Inferior parietal cortex (tissue), 1 donor: ENCODE measurements at regions not wholly inside any gene's neighbourhood (a gene's known extent, or its start where the extent isn't known, plus 50 kb on each side); places are given as distances from the start of the nearest gene placed in this dataset.
"Not testable (repeated sequence)": the region's sequence is repeated elsewhere in the genome, so short reads cannot be mapped to it uniquely, and the experiment has no call there.

Source experiments
- DNase-seq: peaks from one replicate; pipeline ENCODE4 v3.0.0-alpha.2; 2016; ENCODE audit errors: extremely low spot score

DNA sequence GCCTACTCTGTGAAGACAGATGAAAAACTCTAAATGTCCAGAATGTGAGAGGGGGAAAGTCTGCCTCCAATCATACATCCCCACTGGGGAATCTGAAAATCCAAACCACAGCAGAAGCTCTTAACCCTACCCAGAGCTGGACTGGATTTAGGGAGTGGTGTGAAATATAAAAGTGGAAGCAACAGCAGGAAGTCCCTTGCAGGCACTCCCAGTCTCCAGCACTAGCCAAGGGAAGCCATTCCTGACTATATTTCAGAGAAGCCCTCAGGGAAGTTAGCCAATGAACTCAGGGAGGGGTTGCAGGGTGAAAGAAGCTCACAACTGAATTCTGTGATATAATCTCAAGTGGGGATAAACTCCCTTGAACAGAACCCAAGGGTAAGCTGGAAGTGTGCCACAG, 51.5 kb downstream of the CRPPA start:
- no peak for DNase-seq

DNA sequence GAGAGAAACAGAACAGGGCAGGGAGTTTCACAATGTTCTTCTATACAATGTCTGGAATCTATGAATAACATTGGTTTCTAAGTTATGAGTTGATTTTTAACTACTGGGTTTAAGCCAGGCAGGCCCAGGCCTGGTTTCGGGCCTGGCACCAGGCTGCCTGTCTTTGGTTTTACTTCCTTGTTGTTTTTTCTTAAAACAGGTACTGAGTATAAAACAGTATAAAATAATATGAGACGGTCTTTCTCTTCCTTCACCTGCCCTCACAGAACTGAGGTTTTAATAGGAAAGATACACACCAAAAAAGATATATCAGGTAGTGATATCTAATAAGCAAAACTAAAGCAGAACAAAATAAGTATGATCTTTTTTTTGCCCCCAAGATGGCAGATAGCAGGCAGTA, 52.0 kb downstream of the CRPPA start:
- DNase-seq: not testable (repeated sequence)

GRCh38 chr7:16368885-16369284, 52.5 kb downstream of the CRPPA start:
- DNase-seq: no peak

GRCh38 chr7:16367115-16367514, 54.2 kb downstream of the CRPPA start:
- DNase-seq: no peak

DNA sequence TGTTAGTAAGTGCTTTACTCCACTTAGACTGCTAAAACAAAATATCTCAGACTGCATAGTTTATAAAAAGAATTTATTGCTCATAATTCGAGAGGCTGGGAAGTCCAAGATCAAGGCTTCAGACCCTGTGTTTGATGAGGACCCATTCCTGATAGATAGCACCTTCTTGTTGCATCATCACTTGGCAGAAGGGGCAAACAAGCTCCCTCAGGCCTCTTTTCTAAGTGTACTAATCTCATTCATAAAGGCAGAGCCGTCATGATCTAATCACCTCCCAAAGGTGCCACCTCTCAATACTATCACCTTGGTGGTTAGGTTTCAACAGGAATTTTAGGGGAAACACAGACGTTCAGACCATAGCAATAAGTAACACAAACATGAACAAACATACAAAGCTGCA, 55.4 kb downstream of the CRPPA start:
- DNase-seq: no peak

DNA sequence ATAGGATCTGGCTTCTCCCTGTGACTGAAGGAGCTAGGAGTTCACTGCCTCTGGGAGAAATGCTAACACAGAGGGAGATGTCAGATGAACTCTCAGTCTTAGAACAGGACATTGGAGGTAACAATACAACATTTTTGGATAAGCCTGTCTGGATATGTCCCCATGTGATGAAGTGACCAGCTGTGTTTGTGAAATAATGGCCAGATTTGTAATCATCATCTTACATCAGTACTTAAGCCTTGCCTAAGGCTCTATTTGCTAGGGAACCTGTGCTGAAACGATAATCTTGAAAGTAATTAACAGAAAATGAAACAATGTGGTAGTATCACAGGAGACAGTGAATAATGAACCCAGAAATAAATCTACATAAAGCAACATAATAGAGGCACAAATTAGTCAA, 56.2 kb downstream of the CRPPA start:
- no peak for DNase-seq

- no peak for DNase-seq
These were observed 62.1 kb downstream of the CRPPA start for GRCh38 chr7:16359216-16359615.

DNA sequence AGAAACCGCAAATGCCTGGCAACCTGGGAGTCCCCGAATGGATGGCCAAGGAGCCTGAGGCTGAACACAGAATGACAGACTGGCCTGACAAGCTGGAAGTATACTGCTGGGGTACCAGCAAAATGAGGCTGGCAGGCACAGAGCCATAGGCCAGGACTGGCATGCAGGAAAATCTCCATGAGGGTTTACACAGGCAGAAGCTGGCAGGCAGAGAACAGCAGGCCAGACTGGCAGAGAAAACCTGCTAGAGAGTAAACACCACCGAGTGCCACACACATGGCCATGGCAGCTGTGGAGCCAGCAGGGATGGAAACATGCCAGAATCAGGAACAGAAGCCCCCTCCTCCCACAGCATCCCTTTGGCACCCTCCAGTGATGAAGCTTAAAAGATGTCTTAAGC, 63.4 kb downstream of the CRPPA start:
- DNase-seq: no peak

DNA sequence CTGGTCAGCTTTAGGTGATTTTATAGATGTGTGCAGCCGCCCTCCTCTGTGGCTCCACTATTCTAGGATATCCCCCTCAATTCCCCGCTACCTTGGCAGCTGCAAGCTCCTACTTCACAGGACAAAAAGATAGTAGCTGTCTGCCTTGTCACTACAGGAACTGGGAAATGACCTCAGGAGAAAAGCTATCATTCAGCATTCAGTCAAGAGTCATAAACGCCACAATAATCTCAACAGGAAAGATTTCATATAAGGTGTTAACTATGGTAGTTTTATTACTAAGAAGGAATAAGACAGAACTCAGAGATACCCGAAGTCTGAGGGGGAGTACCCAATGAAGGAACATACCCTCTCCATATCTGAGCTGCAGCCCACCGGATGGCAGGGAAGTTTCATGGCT, 63.9 kb downstream of the CRPPA start:
- DNase-seq: no peak

DNA sequence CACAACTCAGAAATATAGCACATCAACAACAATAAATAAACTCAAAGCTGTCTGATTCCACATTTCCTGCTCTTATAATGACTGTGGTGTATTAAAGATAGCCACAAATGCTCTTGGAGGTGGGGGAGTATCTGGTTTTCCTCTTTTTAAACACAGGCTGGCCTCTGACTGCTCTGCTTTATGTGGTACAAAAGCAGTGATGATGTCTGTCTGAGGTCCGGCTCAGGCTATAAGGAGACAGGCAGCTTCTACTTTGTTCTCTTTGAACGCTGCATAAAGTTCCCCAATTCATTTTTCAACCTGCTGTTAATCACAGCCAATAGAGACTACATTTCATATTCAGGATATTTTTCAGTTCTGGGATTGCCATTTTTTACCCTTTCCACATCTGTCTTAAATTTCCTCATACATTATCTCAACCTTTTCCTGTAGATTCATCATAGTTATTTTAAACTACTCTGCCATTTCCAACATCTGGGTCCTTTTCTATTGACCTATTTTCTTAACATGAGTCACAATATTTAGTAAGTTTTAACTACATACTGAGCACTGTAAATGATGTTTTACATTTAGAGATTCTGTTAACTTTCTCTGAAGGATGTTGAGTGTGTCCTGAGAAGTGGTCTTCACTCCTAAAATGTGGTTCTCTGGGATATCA, 64.9 kb downstream of the CRPPA start:
- no peak for DNase-seq

DNA sequence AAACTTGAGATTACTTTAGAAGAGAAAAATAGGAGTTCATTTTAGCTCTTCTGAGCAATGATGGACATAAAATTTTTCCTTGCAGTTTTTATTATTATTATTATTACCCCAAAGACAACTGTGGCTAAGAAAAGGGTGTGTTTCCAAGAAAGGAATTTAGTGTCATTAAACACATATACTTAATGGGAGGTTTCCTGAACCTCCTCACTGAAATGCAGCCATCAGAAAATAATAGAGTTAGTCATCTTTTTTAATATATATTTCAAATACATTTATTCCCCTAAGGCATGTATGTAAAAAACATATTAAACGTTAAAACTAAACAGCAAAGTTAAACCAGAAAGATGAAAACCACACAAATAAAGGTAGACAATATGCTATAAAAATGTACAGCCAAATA, 66.8 kb downstream of the CRPPA start:
- DNase-seq: no peak

- DNase-seq: no peak
These were observed 68.1 kb downstream of the CRPPA start for GRCh38 chr7:16353226-16353625.

- DNase-seq: no peak
These were observed 70.7 kb downstream of the CRPPA start for GRCh38 chr7:16350634-16351033.

GRCh38 chr7:16348251-16348650, 73.1 kb downstream of the CRPPA start:
- no peak for DNase-seq

DNA sequence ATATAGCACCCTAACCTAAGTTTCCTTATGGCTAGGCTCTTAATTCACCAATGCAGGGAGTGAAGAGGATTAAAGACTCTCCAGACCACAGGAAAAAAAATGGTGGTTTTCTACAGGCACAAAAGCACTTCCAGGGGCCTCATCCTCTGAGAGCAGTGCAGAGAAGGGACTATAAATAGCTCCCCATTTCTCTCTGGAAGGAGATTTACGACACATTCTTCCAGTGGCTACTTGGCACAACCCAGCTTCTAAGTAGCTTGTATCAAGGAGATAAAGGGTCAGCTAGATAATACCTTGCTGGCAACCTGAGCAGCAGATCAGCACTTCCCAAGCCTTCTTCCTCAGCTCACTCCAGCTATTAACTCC, 73.5 kb downstream of the CRPPA start:
- no peak for DNase-seq

DNA sequence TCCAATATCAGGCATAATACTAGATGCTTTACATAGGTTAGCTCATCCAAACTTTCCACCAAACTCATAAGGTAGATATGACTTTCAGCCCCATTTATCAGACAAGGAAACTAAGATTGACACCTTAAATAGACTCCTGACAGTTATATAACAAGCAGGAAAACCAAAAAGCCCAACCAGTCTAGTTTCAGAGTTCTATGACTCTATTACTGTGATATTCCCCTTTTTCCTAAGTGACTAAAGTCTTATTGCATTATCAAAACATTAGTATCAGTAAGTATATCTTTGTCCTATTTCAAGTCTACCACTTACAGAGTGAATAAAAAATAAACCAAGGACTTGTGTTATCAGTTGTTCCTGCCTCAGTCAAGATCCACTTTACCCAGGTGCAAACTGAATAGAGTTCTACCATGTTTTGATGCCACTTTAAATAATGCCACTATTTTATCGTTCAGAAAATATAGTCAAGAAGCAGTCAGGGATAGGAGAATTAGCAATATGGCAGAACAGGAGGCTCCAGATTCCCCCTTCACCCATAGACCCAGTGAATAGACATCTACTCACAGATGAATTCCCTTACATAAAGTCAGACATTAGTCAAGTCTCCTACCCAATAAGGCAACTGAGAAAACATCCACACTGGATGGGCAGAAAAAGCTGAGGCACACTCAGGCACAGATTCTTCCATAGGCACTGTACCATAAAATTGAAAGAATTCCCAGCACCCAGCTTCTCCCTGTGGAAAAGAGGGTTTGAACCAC, 74.1 kb downstream of the CRPPA start:
- no peak for DNase-seq

DNA sequence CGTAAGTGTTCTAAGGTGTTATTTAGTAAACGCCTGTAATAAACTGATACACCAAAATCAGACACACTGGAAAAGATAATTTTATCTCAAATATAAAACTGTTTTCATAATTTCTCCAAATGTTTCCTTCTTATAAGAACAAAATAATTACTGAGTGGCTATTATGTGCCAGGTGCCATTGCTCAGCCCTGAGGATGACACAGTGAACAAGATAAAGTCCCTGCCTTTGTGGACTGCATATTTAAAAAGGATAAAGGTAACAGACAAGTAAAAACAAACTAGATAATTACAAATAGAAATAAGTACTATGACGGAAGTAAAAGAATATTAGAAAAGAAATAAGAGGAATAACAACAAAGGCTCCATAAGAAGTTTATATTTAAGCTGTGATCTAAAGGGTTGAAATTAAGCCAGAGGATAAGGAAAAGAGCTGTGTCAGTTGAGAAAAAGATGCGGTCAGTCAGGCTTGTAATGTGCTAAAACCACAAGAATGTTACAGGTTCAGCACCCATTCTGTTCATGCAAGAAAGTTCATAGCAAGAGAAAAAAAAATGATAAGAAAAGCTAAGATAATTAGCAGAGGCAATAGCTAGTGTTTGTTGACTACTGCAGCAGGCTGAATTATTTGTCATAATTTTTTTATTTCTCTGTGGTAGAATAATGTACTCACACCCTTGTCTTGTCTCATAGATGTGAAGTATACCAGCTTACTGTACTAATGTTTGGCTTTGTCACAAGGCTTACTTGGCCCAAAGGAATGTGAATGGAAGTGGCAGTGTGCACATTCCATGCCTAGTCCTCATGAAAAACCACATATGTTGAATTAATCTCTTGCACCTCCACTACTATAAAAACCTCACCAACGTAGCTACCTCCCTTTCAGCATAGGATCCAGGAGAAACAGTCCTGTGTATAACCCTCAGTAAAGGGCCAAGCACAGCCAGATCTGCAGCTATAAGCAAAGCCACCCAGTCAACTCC, 75.1 kb downstream of the CRPPA start:
- no peak for DNase-seq

DNA sequence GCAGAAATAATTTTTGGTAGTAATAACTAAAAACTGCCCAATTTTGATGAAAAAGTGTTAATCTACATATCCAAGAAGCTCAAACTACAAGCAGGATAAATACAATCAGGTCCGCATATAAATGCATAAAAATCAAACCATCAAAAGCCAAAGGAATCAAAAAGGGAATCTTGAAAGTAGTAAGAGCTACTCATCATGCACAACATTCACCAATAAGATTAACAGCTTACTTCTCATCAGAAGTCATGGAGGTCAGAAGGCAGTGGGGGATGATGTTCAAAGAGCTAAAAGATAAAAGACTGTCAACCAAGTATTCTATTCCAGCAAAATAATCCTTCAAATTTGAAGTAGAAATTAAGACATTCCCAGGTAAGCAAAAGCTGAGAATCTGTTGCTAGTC, 76.4 kb downstream of the CRPPA start:
- DNase-seq: no peak

GRCh38 chr7:16343612-16344011, 77.7 kb downstream of the CRPPA start:
- DNase-seq: no peak

GRCh38 chr7:16338065-16338464, 83.3 kb downstream of the CRPPA start:
- DNase-seq: no peak

GRCh38 chr7:16326106-16326505, 95.2 kb downstream of the CRPPA start:
- DNase-seq: no peak

GRCh38 chr7:16323313-16323712, 98.0 kb downstream of the CRPPA start:
- DNase-seq: no peak
